OCI-LY1 (cell line): ENCODE measurements at regions not wholly inside any gene's neighbourhood (a gene's known extent, or its start where the extent isn't known, plus 50 kb on each side); places are given as distances from the start of the nearest gene placed in this dataset.

ENCODE experiments used
- H2AFZ ChIP-seq: fragments of 200-600 bp; sonication (generic), shearing (Covaris generic); 2 replicates; pipeline ENCODE4 v1.6.0; 2014; ENCODE audit warnings: antibody characterized with exemption, mild to moderate bottlenecking, low read length
- H3F3A ChIP-seq: fragments of 200-600 bp; sonication (generic), shearing (Covaris generic); 2 replicates; pipeline ENCODE4 v1.6.0; 2014; ENCODE audit warnings: mild to moderate bottlenecking, antibody characterized with exemption, low read length, moderate library complexity; ENCODE audit not compliant: insufficient read depth
- H3K27ac ChIP-seq: fragments of 200-600 bp; sonication (generic); 2 replicates; pipeline ENCODE4 v1.5.1; 2014; ENCODE audit warnings: low read length, mixed run types, mild to moderate bottlenecking, low read depth; ENCODE audit not compliant: poor library complexity, severe bottlenecking
- H3K27me3 ChIP-seq: fragments of 200-600 bp; sonication (generic); 2 replicates; pipeline ENCODE4 v1.6.0; 2014; ENCODE audit warnings: antibody characterized with exemption, mild to moderate bottlenecking, low read length, moderate library complexity; ENCODE audit not compliant: insufficient read depth
- H3K36me3 ChIP-seq: fragments of 200-600 bp; sonication (generic); 2 replicates; pipeline ENCODE4 v1.6.1; 2014; ENCODE audit warnings: mild to moderate bottlenecking, antibody characterized with exemption, low read length, moderate library complexity, mixed read lengths; ENCODE audit not compliant: insufficient read depth
- H3K4me1 ChIP-seq: fragments of 200-600 bp; sonication (generic); 2 replicates; pipeline ENCODE4 v1.5.1; 2014; ENCODE audit warnings: mild to moderate bottlenecking, low read length, moderate library complexity; ENCODE audit not compliant: insufficient read depth, severe bottlenecking
- H3K4me2 ChIP-seq: fragments of 200-600 bp; sonication (generic), shearing (Covaris generic); 2 replicates; pipeline ENCODE4 v1.6.1; 2014; ENCODE audit warnings: low read length
- H3K4me3 ChIP-seq: fragments of 200-600 bp; sonication (generic); 2 replicates; pipeline ENCODE4 v1.5.1; 2014; ENCODE audit warnings: low read length, low read depth, mild to moderate bottlenecking, mixed read lengths; ENCODE audit not compliant: poor library complexity, severe bottlenecking
- H3K79me2 ChIP-seq: fragments of 200-600 bp; shearing (Covaris generic); 2 replicates; pipeline ENCODE4 v1.6.1; 2016; ENCODE audit warnings: mixed run types, low read length, mixed read lengths; ENCODE audit not compliant: insufficient read depth
- H3K9ac ChIP-seq: fragments of 200-600 bp; sonication (generic), shearing (Covaris generic); 2 replicates; pipeline ENCODE4 v1.6.1; 2014; ENCODE audit warnings: mild to moderate bottlenecking, low read length, mixed read lengths
- H3K9me2 ChIP-seq: fragments of 200-600 bp; sonication (generic), shearing (Covaris generic); 2 replicates; pipeline ENCODE4 v1.6.1; 2014; ENCODE audit warnings: low read depth, mild to moderate bottlenecking, low read length, mixed read lengths
- H3K9me3 ChIP-seq: fragments of 200-600 bp; shearing (Covaris generic); 2 replicates; pipeline ENCODE4 v1.6.1; 2014; ENCODE audit warnings: low read length, mixed read lengths
- H4K20me1 ChIP-seq: fragments of 200-600 bp; sonication (generic), shearing (Covaris generic); 2 replicates; pipeline ENCODE4 v1.6.0; 2016; ENCODE audit warnings: mild to moderate bottlenecking, low read length; ENCODE audit not compliant: insufficient read depth
- EZH2 ChIP-seq: fragments of 200-600 bp; sonication (generic), shearing (Covaris generic); IDR thresholded peaks from 2 replicates; pipeline ENCODE4 v1.8.0; 2017; ENCODE audit warnings: borderline replicate concordance, mixed run types, mild to moderate bottlenecking, antibody characterized with exemption, low read length, moderate library complexity, mixed read lengths
- TF ChIP-seq, protein P1 (sequence below): fragments of 200-600 bp; sonication (generic), shearing (Covaris generic); IDR thresholded peaks from 2 replicates; pipeline ENCODE4 v1.5.1; 2017; ENCODE audit warnings: mild to moderate bottlenecking, antibody characterized with exemption, low read length, moderate library complexity, mixed read lengths

DNA sequence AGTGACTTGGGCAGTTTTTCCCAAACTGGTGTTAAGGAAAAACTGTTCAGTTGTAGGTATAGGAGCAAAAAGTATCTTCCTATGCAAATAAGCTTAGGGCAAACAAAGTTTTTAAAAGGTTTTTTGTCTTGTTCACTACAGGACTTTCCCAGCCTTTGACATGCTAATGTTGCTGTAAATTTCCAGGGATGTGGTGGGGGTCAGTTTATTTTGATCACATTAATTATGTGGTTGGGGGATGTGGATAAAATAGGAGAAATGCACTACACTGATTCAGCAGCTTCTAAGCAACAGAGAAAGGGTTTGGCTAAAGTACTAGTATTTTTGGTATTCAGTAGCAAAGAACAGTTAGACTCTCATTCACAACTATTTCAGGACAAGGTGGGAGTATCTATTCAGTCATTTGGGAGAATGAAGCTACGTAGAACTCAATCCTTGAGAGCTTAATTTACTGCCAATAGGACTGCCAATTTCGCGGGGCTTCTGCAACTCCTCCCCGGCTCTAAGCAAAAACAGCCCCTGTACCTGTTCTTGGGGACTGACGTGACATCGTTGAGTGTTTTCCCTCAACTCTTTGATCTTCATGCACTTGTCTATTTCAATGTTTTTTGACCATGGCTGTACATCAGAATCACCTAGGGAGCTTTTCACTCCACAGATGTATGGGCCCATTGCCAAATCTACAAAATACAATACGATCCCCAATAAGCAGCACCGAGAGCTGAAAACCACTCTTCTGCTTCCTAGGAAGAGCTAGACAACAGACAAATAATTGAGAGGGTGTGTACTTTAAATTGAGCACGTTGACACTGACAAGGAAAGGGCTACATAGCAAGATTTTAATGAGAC lies 94.8 kb upstream of the NHSL1 start:
- Histone ChIP-seq H3K4me2 (no peak overlapping the region), H2AFZ (no peak overlapping the region), H3K4me3 (no peak overlapping the region), H3K27ac (no peak overlapping the region), H3K9ac (no peak overlapping the region), H3F3A (no peaks in the 10 kb centered on the region), H3K4me1 (peaks cover 12% of the 10 kb centered on the region), H4K20me1 (no peaks in the 10 kb centered on the region), H3K9me2 (no peaks in the 10 kb centered on the region), H3K27me3 (no peaks in the 10 kb centered on the region), H3K36me3 (no peaks in the 10 kb centered on the region), H3K79me2 (no peaks in the 10 kb centered on the region), H3K9me3 (no peaks in the 10 kb centered on the region)
- TF ChIP-seq, protein P1, sequence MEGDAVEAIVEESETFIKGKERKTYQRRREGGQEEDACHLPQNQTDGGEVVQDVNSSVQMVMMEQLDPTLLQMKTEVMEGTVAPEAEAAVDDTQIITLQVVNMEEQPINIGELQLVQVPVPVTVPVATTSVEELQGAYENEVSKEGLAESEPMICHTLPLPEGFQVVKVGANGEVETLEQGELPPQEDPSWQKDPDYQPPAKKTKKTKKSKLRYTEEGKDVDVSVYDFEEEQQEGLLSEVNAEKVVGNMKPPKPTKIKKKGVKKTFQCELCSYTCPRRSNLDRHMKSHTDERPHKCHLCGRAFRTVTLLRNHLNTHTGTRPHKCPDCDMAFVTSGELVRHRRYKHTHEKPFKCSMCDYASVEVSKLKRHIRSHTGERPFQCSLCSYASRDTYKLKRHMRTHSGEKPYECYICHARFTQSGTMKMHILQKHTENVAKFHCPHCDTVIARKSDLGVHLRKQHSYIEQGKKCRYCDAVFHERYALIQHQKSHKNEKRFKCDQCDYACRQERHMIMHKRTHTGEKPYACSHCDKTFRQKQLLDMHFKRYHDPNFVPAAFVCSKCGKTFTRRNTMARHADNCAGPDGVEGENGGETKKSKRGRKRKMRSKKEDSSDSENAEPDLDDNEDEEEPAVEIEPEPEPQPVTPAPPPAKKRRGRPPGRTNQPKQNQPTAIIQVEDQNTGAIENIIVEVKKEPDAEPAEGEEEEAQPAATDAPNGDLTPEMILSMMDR = no peak
- no peak for TF ChIP-seq EZH2

DNA sequence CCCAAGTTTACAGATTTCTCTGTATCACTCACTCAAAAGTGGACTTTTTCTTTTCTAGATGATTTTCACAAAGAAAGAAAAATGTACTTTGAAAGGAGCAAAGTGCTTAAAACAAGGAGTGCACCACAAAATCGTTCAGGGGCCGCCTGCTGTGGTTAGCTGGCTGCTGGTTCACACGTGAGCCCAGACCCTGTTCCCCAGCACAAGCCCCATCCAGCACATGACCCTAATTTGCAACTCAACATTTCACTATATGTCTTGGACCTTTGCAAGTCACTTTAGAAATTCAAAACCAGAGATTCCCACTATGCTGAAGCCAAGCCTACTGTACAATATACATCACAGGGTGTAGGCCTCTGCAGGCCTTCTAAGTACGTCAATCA lies 95.5 kb upstream of the NHSL1 start:
- Histone ChIP-seq H3K36me3 (no peaks in the 10 kb centered on the region), H3K27ac (no peak overlapping the region), H4K20me1 (no peaks in the 10 kb centered on the region), H3K79me2 (no peaks in the 10 kb centered on the region), H3K27me3 (no peaks in the 10 kb centered on the region), H3K4me2 (no peak overlapping the region), H3K9me2 (no peaks in the 10 kb centered on the region), H2AFZ (no peak overlapping the region), H3F3A (no peaks in the 10 kb centered on the region), H3K9me3 (no peaks in the 10 kb centered on the region), H3K9ac (no peak overlapping the region), H3K4me3 (no peak overlapping the region), H3K4me1 (peaks cover 12% of the 10 kb centered on the region)
- TF ChIP-seq, protein P1 = no peak
- TF ChIP-seq EZH2 = no peak

GRCh38 chr6:138596126-138596525 lies 96.8 kb upstream of the NHSL1 start:
- Histone ChIP-seq H3K27ac (no peak overlapping the region), H3K4me2 (no peak overlapping the region), H3K4me3 (no peak overlapping the region), H4K20me1 (no peaks in the 10 kb centered on the region), H3F3A (no peaks in the 10 kb centered on the region), H3K9me2 (no peaks in the 10 kb centered on the region), H3K27me3 (no peaks in the 10 kb centered on the region), H3K79me2 (no peaks in the 10 kb centered on the region), H3K4me1 (peaks cover 12% of the 10 kb centered on the region), H3K36me3 (no peaks in the 10 kb centered on the region), H3K9ac (no peak overlapping the region), H3K9me3 (no peaks in the 10 kb centered on the region), H2AFZ (no peak overlapping the region)
- no peak for TF ChIP-seq EZH2
- TF ChIP-seq, protein P1 = no peak
